ENCODE measurements at regions not wholly inside any gene's neighbourhood (a gene's known extent, or its start where the extent isn't known, plus 50 kb on each side); places are given as distances from the start of the nearest gene placed in this dataset.
"Not testable (repeated sequence)": the region's sequence is repeated elsewhere in the genome, so short reads cannot be mapped to it uniquely, and the experiment has no call there.

GRCh38 chr13:103466761-103467160 is 400.5 kb upstream of the SLC10A2 start:
- TF ChIP-seq, protein P1, sequence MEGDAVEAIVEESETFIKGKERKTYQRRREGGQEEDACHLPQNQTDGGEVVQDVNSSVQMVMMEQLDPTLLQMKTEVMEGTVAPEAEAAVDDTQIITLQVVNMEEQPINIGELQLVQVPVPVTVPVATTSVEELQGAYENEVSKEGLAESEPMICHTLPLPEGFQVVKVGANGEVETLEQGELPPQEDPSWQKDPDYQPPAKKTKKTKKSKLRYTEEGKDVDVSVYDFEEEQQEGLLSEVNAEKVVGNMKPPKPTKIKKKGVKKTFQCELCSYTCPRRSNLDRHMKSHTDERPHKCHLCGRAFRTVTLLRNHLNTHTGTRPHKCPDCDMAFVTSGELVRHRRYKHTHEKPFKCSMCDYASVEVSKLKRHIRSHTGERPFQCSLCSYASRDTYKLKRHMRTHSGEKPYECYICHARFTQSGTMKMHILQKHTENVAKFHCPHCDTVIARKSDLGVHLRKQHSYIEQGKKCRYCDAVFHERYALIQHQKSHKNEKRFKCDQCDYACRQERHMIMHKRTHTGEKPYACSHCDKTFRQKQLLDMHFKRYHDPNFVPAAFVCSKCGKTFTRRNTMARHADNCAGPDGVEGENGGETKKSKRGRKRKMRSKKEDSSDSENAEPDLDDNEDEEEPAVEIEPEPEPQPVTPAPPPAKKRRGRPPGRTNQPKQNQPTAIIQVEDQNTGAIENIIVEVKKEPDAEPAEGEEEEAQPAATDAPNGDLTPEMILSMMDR (conservative IDR thresholded peaks at IDR 0.05; ENCODE audit: low read depth, low read length): no peak
- DNase-seq (ENCODE audit: low read depth): no peak
- H3K4me3 ChIP-seq (ENCODE audit: low read length): no peak overlapping the region

- H3K4me3 ChIP-seq (ENCODE audit: low read length); DNase-seq (ENCODE audit: low read depth): not testable (repeated sequence)
Measured at GRCh38 chr13:103460246-103460645, 394.0 kb upstream of the SLC10A2 start.

DNA sequence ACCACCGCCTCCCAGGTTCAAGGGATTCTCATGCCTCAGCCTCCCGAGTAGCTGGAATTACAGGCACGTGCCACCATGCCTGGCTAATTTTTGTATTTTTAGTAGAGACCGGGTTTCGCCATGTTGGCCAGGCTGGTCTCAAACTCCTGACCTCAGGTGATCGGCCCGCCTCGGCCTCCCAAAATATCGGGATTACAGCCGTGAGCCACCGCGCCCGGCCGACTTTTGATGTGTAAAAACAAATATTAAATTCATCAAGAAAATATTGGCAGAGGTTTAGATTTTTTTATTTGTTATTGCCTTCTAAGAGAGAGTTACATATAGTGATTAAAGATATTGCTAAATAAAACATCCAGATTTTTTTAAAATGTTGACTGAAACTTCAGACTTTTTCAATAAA is 390.8 kb upstream of the SLC10A2 start:
- not testable (repeated sequence) for DNase-seq (ENCODE audit: low read depth); H3K4me3 ChIP-seq (ENCODE audit: low read length)

DNA sequence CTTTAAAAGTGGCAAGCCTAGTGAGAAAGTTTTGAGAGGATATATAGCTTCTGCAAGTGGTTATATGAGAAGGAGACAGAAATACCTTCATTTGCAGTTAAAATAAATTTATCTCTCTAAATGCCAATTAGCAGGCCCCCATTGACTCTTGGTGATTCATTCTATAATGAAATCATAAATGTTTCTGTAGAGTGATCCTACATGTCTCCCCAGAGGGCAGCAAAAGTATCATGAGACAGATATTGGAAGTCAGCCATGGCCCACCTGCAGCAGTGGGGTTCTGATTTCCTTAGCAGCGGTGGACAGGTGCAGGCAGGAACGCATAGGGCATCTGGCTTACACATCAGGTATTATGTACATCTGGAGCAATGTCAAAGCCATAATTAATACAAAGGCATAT is 385.4 kb upstream of the SLC10A2 start:
- no peak overlapping the region for H3K4me3 ChIP-seq (ENCODE audit: low read length)
- no peak for DNase-seq (ENCODE audit: low read depth)
- TF ChIP-seq, protein P1 (conservative IDR thresholded peaks at IDR 0.05; ENCODE audit: low read depth, low read length): no peak

DNA sequence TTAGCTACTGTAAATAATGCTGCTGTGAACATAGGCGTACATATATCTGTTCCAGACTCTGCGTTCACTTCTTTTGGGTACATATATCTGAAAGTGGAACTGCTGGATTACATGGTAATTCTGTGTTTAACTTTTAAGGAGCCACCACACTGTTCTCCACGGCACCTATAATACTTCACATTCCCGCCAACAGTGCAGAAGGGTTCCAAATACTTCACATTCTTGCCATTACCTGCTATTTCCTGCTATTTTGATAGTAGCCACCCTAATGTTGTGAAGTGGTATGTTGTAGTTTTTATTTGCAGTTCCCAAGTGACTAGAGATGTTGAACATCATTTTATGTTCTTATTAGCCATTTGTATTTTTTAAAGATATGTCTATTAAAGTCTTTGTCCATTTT is 377.4 kb upstream of the SLC10A2 start:
- TF ChIP-seq, protein P1 (conservative IDR thresholded peaks at IDR 0.05; ENCODE audit: low read depth, low read length): no peak
- no peak overlapping the region for H3K4me3 ChIP-seq (ENCODE audit: low read length)
- no peak for DNase-seq (ENCODE audit: low read depth)

GRCh38 chr13:103437651-103438050 is 371.4 kb upstream of the SLC10A2 start:
- H3K4me3 ChIP-seq (ENCODE audit: low read length): no peak overlapping the region
- TF ChIP-seq, protein P1 (conservative IDR thresholded peaks at IDR 0.05; ENCODE audit: low read depth, low read length): no peak
- no peak for DNase-seq (ENCODE audit: low read depth)

DNA sequence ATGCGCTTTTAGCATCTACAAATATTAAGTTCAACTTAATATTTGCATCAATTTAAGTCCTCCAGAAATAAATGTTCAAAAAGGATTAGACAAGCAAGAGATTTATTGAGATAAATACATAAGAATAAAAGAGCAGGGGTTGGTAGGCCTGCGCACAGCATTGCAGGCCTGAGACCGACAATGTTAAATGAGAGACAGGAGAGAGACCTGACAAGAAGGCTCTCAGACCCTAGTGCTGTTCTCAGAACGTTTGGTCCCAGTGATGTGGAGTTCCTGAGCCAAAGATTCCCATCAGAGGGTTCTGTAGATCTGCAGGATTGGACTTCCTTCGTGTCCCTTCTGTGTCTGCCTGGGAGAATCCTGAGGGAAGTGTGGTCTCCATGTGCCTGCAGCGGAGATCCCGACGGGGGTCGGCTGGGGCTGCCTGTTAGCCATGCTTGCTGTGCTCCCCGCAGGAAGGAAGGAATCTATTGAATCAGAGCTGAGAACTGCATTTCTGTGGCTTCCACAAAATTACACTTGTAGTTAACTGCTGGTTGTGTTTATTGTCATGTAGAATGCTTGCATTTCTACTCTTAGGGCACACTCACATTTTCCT is 369.9 kb upstream of the SLC10A2 start:
- no peak for DNase-seq (ENCODE audit: low read depth)
- H3K4me3 ChIP-seq (ENCODE audit: low read length): no peak overlapping the region
- TF ChIP-seq, protein P1 (conservative IDR thresholded peaks at IDR 0.05; ENCODE audit: low read depth, low read length): no peak

- H3K4me3 ChIP-seq (ENCODE audit: low read length): no peak overlapping the region
- no peak for DNase-seq (ENCODE audit: low read depth)
- TF ChIP-seq, protein P1 (conservative IDR thresholded peaks at IDR 0.05; ENCODE audit: low read depth, low read length): no peak
Measured at GRCh38 chr13:103431856-103432255, 365.6 kb upstream of the SLC10A2 start.

Data from retinal pigment epithelial cell (primary cell).